Kidney capillary endothelial cell (primary cell): ENCODE measurements at regions not wholly inside any gene's neighbourhood (a gene's known extent, or its start where the extent isn't known, plus 50 kb on each side); places are given as distances from the start of the nearest gene placed in this dataset.
"Not testable (repeated sequence)": the region's sequence is repeated elsewhere in the genome, so short reads cannot be mapped to it uniquely, and the experiment has no call there.

Experiments used
- DNase-seq: peaks from one replicate; pipeline ENCODE4 v3.0.0-alpha.2; 2018; ENCODE audit warnings: low spot score

GRCh38 chr2:215744514-215744913, 268.8 kb downstream of the MREG start:
- DNase-seq, result no peak

- DNase-seq, result no peak
Observed at GRCh38 chr2:215743066-215743465, 270.3 kb downstream of the MREG start.

GRCh38 chr2:215742021-215742420, 271.3 kb downstream of the MREG start:
- no peak for DNase-seq

GRCh38 chr2:215740071-215740470, 273.3 kb downstream of the MREG start:
- no peak for DNase-seq

- DNase-seq, result no peak
Observed at GRCh38 chr2:215738351-215738750, 275.0 kb downstream of the MREG start.

- no peak for DNase-seq
Observed at GRCh38 chr2:215737477-215737876, 275.9 kb downstream of the MREG start.

GRCh38 chr2:215736653-215737290, 276.6 kb downstream of the MREG start:
- no peak for DNase-seq

- DNase-seq, result no peak
Observed at GRCh38 chr2:215731108-215731658, 282.2 kb downstream of the MREG start.

GRCh38 chr2:215729985-215730620, 283.2 kb downstream of the MREG start:
- DNase-seq, result no peak

- DNase-seq, result no peak
Observed at GRCh38 chr2:215728504-215729065, 284.8 kb downstream of the MREG start.

- DNase-seq, result no peak
Observed at GRCh38 chr2:215727507-215728503, 285.5 kb downstream of the MREG start.

- no peak for DNase-seq
Observed at GRCh38 chr2:215726070-215726469, 287.3 kb downstream of the MREG start.

- no peak for DNase-seq
Observed at GRCh38 chr2:215724146-215724545, 288.3 kb upstream of the FN1 start.

GRCh38 chr2:215723631-215724011, 287.8 kb upstream of the FN1 start:
- DNase-seq, result no peak

- DNase-seq, result no peak
Observed at GRCh38 chr2:215722986-215723630, 287.2 kb upstream of the FN1 start.

GRCh38 chr2:215722125-215722524, 286.3 kb upstream of the FN1 start:
- no peak for DNase-seq

GRCh38 chr2:215721515-215721914, 285.6 kb upstream of the FN1 start:
- not testable (repeated sequence) for DNase-seq

- peak; percentile 69 for DNase-seq
Observed at GRCh38 chr2:215718890-215719289, 283.0 kb upstream of the FN1 start.

- no peak for DNase-seq
Observed at GRCh38 chr2:215718436-215718835, 282.6 kb upstream of the FN1 start.

- DNase-seq, result peak; percentile 88
Observed at GRCh38 chr2:215717501-215718381, 281.9 kb upstream of the FN1 start.

GRCh38 chr2:215716956-215717355, 281.1 kb upstream of the FN1 start:
- DNase-seq, result no peak
